MCF 10A (cell line): ENCODE measurements at regions not wholly inside any gene's neighbourhood (a gene's known extent, or its start where the extent isn't known, plus 50 kb on each side); places are given as distances from the start of the nearest gene placed in this dataset.

Experiments
- BruUV-seq: library from RNA; stranded (reverse); fragments of 400-500 nt; replicated peaks from 2 replicates; lab custom pipeline; 2021; lab: Mats Ljungman, UMichigan
- CTCF ChIA-PET: fragments of 300-600 bp; sonication (Branson Sonifier 250); formaldehyde crosslinking; extraction: SDS; loops from one replicate; lab custom pipeline; 2021; ENCODE audit warnings: antibody characterized with exemption, inconsistent platforms; lab: Yijun Ruan, JAX
- POLR2A ChIA-PET: fragments of 300-600, 350-650 bp; sonication (Branson Sonifier 250); formaldehyde crosslinking; extraction: SDS; loops from one replicate; lab custom pipeline; 2020; ENCODE audit warnings: antibody characterized with exemption, inconsistent platforms; lab: Yijun Ruan, JAX
- DNase-seq: peaks from one replicate; pipeline ENCODE4 v3.0.0-alpha.2; 2018; ENCODE audit not compliant: unreplicated experiment
- H3K27ac Mint-ChIP-seq: one replicate; pipeline ENCODE4 v1.8.0; 2022; ENCODE audit warnings: mild to moderate bottlenecking, low read depth, mixed read lengths; ENCODE audit not compliant: unreplicated experiment
- H3K27me3 Mint-ChIP-seq: one replicate; pipeline ENCODE4 v1.8.0; 2022; ENCODE audit warnings: mixed read lengths; ENCODE audit not compliant: insufficient read depth, unreplicated experiment
- H3K36me3 Mint-ChIP-seq: one replicate; pipeline ENCODE4 v1.8.0; 2022; ENCODE audit warnings: mild to moderate bottlenecking, moderate library complexity, mixed read lengths; ENCODE audit not compliant: insufficient read depth, unreplicated experiment
- H3K4me1 Mint-ChIP-seq: one replicate; pipeline ENCODE4 v1.8.0; 2022; ENCODE audit warnings: mixed read lengths; ENCODE audit not compliant: insufficient read depth, unreplicated experiment
- H3K4me3 Mint-ChIP-seq: one replicate; pipeline ENCODE4 v1.8.0; 2022; ENCODE audit warnings: mild to moderate bottlenecking, moderate library complexity, mixed read lengths; ENCODE audit not compliant: unreplicated experiment
- H3K9me3 Mint-ChIP-seq: one replicate; pipeline ENCODE4 v1.8.0; 2022; ENCODE audit warnings: mixed read lengths; ENCODE audit not compliant: unreplicated experiment
- CTCF ChIP-seq: fragments of 200-600 bp; IDR thresholded peaks from one replicate; pipeline ENCODE4 v1.8.0; 2022; ENCODE audit warnings: antibody characterized with exemption, mild to moderate bottlenecking; ENCODE audit not compliant: unreplicated experiment
- intact Hi-C: fragments of 100-400 bp; cut with micrococcal nuclease; formaldehyde crosslinking; loops from 2 replicates; pipeline ENCODE4 v1.14.1; 2022

GRCh38 chr12:70121562-70121961 is 121.7 kb upstream of the CNOT2 start:
- peaks cover 7% of the 10 kb centered on the region for H3K4me1 Mint-ChIP-seq
- ChIA-PET CTCF (interaction anchor here (1.4 kb wide), 1 partner anchor 242 kb away, joined by 4 read pairs; no protein-coding TSS in a partner anchor), POLR2A (interaction anchor here (1.0 kb wide), 1 partner anchor 43 kb away, joined by 3 read pairs; no protein-coding TSS in a partner anchor)
- no peaks in the 10 kb centered on the region for H3K9me3 Mint-ChIP-seq
- peak; percentile 15 for DNase-seq
- no peak for TF ChIP-seq CTCF
- intact Hi-C loops: no loop called here
- H3K36me3 Mint-ChIP-seq: no peaks in the 10 kb centered on the region
- no peak overlapping the region for H3K27ac Mint-ChIP-seq
- H3K4me3 Mint-ChIP-seq: no peak overlapping the region
- BruUV-seq: no TSS peak
- H3K27me3 Mint-ChIP-seq: no peaks in the 10 kb centered on the region

GRCh38 chr12:70122804-70123203 is 120.4 kb upstream of the CNOT2 start:
- no TSS peak for BruUV-seq
- no peak for DNase-seq
- ChIA-PET CTCF (no interaction called here), POLR2A (no interaction called here)
- no peak overlapping the region for H3K27ac Mint-ChIP-seq
- H3K27me3 Mint-ChIP-seq: no peaks in the 10 kb centered on the region
- peaks cover 7% of the 10 kb centered on the region for H3K4me1 Mint-ChIP-seq
- H3K4me3 Mint-ChIP-seq: no peak overlapping the region
- H3K9me3 Mint-ChIP-seq: no peaks in the 10 kb centered on the region
- intact Hi-C loops: no loop called here
- no peak for TF ChIP-seq CTCF
- H3K36me3 Mint-ChIP-seq: no peaks in the 10 kb centered on the region

- Mint-ChIP-seq H3K27me3 (no peaks in the 10 kb centered on the region), H3K4me3 (no peak overlapping the region), H3K27ac (no peak overlapping the region), H3K9me3 (no peaks in the 10 kb centered on the region), H3K4me1 (no peaks in the 10 kb centered on the region), H3K36me3 (no peaks in the 10 kb centered on the region)
- intact Hi-C loops: no loop called here
- no peak for TF ChIP-seq CTCF
- no TSS peak for BruUV-seq
- CTCF ChIA-PET: no interaction called here
- no peak for DNase-seq
- POLR2A ChIA-PET: no interaction called here
Observed at GRCh38 chr12:70149013-70149412, 94.2 kb upstream of the CNOT2 start.

- no peak for DNase-seq
- POLR2A ChIA-PET: no interaction called here
- Mint-ChIP-seq H3K27me3 (no peaks in the 10 kb centered on the region), H3K27ac (no peak overlapping the region), H3K4me3 (no peak overlapping the region), H3K4me1 (no peaks in the 10 kb centered on the region), H3K36me3 (no peaks in the 10 kb centered on the region), H3K9me3 (no peaks in the 10 kb centered on the region)
- intact Hi-C loops: no loop called here
- CTCF ChIA-PET: interaction anchor here (1.3 kb wide), 1 partner anchor 24 kb away, joined by 3 read pairs; no protein-coding TSS in a partner anchor
- no peak for TF ChIP-seq CTCF
- no TSS peak for BruUV-seq
Observed at GRCh38 chr12:70149665-70150064, 93.6 kb upstream of the CNOT2 start.
